ENCODE measurements at regions not wholly inside any gene's neighbourhood (a gene's known extent, or its start where the extent isn't known, plus 50 kb on each side); places are given as distances from the start of the nearest gene placed in this dataset.
"Not testable (repeated sequence)": the region's sequence is repeated elsewhere in the genome, so short reads cannot be mapped to it uniquely, and the experiment has no call there.

- Mint-ChIP-seq H3K27me3 (ENCODE audit: insufficient read depth, unreplicated experiment) (no peaks in the 10 kb centered on the region), H3K4me3 (ENCODE audit: unreplicated experiment) (no peak overlapping the region), H3K27ac (ENCODE audit: low read depth, unreplicated experiment) (no peak overlapping the region), H3K4me1 (ENCODE audit: insufficient read depth, unreplicated experiment) (peaks cover 30% of the 10 kb centered on the region), H3K36me3 (ENCODE audit: insufficient read depth, unreplicated experiment) (peaks cover 4% of the 10 kb centered on the region), H3K9me3 (ENCODE audit: unreplicated experiment) (no peaks in the 10 kb centered on the region)
- POLR2A ChIA-PET = interaction anchor here (0.7 to 4.2 kb wide), 3 partner anchors 13 to 22 kb away, joined by 3 to 41 read pairs (median 6); no protein-coding TSS in a partner anchor
- TF ChIP-seq, protein P1, sequence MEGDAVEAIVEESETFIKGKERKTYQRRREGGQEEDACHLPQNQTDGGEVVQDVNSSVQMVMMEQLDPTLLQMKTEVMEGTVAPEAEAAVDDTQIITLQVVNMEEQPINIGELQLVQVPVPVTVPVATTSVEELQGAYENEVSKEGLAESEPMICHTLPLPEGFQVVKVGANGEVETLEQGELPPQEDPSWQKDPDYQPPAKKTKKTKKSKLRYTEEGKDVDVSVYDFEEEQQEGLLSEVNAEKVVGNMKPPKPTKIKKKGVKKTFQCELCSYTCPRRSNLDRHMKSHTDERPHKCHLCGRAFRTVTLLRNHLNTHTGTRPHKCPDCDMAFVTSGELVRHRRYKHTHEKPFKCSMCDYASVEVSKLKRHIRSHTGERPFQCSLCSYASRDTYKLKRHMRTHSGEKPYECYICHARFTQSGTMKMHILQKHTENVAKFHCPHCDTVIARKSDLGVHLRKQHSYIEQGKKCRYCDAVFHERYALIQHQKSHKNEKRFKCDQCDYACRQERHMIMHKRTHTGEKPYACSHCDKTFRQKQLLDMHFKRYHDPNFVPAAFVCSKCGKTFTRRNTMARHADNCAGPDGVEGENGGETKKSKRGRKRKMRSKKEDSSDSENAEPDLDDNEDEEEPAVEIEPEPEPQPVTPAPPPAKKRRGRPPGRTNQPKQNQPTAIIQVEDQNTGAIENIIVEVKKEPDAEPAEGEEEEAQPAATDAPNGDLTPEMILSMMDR (IDR thresholded peaks at IDR 0.05; ENCODE audit: unreplicated experiment) = no peak
- DNase-seq (ENCODE audit: unreplicated experiment) = no peak
- no TSS peak for BruUV-seq (replicated peaks)
- intact Hi-C loops (cut with micrococcal nuclease) = no loop called here
- CTCF ChIA-PET = interaction anchor here (2.1 kb wide), 1 partner anchor 36 kb away, joined by 4 read pairs; no protein-coding TSS in a partner anchor
Observed at GRCh38 chr14:71358209-71358931, 451.1 kb downstream of the PCNX1 start.

DNA sequence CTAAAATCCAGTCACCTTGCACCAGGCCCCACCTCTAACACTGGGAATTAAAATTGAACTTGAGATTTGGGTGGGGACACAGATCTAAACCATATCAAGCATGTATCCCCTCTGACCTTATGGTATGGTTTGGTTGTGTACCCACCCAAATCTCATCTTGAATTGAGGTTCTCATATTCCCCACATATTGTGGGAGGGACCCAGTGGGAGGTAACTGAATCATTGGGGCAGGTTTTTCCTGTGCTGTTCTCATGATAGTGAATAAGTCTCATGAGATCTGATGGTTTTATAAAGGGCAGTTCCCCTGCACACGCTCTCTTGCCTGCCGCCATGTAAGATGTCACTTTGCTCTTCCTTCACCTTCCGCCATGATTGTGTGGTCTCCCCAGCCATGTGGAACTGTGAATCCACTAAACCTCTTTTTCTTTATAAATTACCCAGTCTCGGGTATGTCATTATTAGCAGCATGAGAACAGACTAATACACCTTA lies 451.7 kb downstream of the PCNX1 start:
- not testable (repeated sequence) for H3K36me3 Mint-ChIP-seq (ENCODE audit: insufficient read depth, unreplicated experiment); BruUV-seq (replicated peaks)

DNA sequence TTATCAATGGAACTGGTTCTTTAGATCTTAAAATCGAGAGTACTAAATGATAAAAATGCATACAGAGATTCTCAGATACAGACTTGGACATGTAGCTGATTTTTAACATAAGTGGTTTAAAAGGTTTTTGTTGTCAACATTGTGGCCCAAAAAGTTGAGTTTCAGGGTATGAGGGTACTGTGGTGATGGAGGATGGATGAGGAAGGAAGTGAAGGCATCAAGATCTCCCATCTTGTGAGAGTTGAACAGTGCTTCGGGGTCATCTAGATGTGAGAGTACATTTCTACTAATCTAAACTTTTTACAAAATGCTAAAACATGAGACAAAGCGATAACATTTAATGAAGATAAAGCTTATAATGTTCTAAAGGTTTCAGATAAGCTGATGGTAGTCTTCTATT lies 452.6 kb downstream of the PCNX1 start:
- intact Hi-C loops (cut with micrococcal nuclease) = no loop called here
- CTCF ChIA-PET = no interaction called here
- POLR2A ChIA-PET = interaction anchor here (0.6 to 1.5 kb wide), 2 partner anchors 12 to 38 kb away, joined by 4 to 5 read pairs; no protein-coding TSS in a partner anchor

More for the DNA sequence above, 451.7 kb downstream of the PCNX1 start:
- H3K27me3 Mint-ChIP-seq (ENCODE audit: insufficient read depth, unreplicated experiment); intact Hi-C loops (cut with micrococcal nuclease); H3K9me3 Mint-ChIP-seq (ENCODE audit: unreplicated experiment); H3K27ac Mint-ChIP-seq (ENCODE audit: low read depth, unreplicated experiment); DNase-seq (ENCODE audit: unreplicated experiment); H3K4me3 Mint-ChIP-seq (ENCODE audit: unreplicated experiment): not testable (repeated sequence)
- POLR2A ChIA-PET = interaction anchor here (1.5 kb wide), 1 partner anchor 13 kb away, joined by 5 read pairs; no protein-coding TSS in a partner anchor
- H3K4me1 Mint-ChIP-seq (ENCODE audit: insufficient read depth, unreplicated experiment) = peaks cover 36% of the 10 kb centered on the region
- CTCF ChIA-PET = interaction anchor here (0.6 kb wide), 1 partner anchor 198 kb away, joined by 3 read pairs; no protein-coding TSS in a partner anchor

GRCh38 chr14:71361336-71361735 lies 454.1 kb downstream of the PCNX1 start:
- intact Hi-C loops (cut with micrococcal nuclease) = no loop called here
- peak; percentile 34 for DNase-seq (ENCODE audit: unreplicated experiment)

More for the DNA sequence above, 452.6 kb downstream of the PCNX1 start:
- no peak overlapping the region for H3K4me3 Mint-ChIP-seq (ENCODE audit: unreplicated experiment)
- no TSS peak for BruUV-seq (replicated peaks)
- peaks cover 38% of the 10 kb centered on the region for H3K4me1 Mint-ChIP-seq (ENCODE audit: insufficient read depth, unreplicated experiment)
- H3K27me3 Mint-ChIP-seq (ENCODE audit: insufficient read depth, unreplicated experiment) = no peaks in the 10 kb centered on the region
- no peaks in the 10 kb centered on the region for H3K9me3 Mint-ChIP-seq (ENCODE audit: unreplicated experiment)
- no peak overlapping the region for H3K27ac Mint-ChIP-seq (ENCODE audit: low read depth, unreplicated experiment)
- DNase-seq (ENCODE audit: unreplicated experiment) = no peak
- TF ChIP-seq, protein P1 (IDR thresholded peaks at IDR 0.05; ENCODE audit: unreplicated experiment) = no peak
- peaks cover 4% of the 10 kb centered on the region for H3K36me3 Mint-ChIP-seq (ENCODE audit: insufficient read depth, unreplicated experiment)

More at GRCh38 chr14:71361336-71361735, 454.1 kb downstream of the PCNX1 start:
- CTCF ChIA-PET = interaction anchor here (0.7 kb wide), 1 partner anchor 9 kb away, joined by 4 read pairs; no protein-coding TSS in a partner anchor
- peaks cover 31% of the 10 kb centered on the region for H3K4me1 Mint-ChIP-seq (ENCODE audit: insufficient read depth, unreplicated experiment)
- no peaks in the 10 kb centered on the region for H3K36me3 Mint-ChIP-seq (ENCODE audit: insufficient read depth, unreplicated experiment)
- H3K27me3 Mint-ChIP-seq (ENCODE audit: insufficient read depth, unreplicated experiment) = no peaks in the 10 kb centered on the region
- POLR2A ChIA-PET = interaction anchor here (0.6 to 2.9 kb wide), 5 partner anchors 10 to 197 kb away, joined by 3 to 27 read pairs (median 4); no protein-coding TSS in a partner anchor
- TF ChIP-seq, protein P1 (IDR thresholded peaks at IDR 0.05; ENCODE audit: unreplicated experiment) = no peak
- H3K27ac Mint-ChIP-seq (ENCODE audit: low read depth, unreplicated experiment) = no peak overlapping the region
- no peak overlapping the region for H3K4me3 Mint-ChIP-seq (ENCODE audit: unreplicated experiment)
- BruUV-seq (replicated peaks) = no TSS peak
- no peaks in the 10 kb centered on the region for H3K9me3 Mint-ChIP-seq (ENCODE audit: unreplicated experiment)

All from MCF 10A (cell line).